Astrocyte (in vitro differentiated cells and primary cell): ENCODE measurements at regions not wholly inside any gene's neighbourhood (a gene's known extent, or its start where the extent isn't known, plus 50 kb on each side); places are given as distances from the start of the nearest gene placed in this dataset.

ENCODE experiments used
- CTCF ChIP-seq: IDR thresholded peaks from 2 replicates; pipeline ENCODE4 v1.5.1; 2011; ENCODE audit warnings: low read depth, mild to moderate bottlenecking, inconsistent platforms, low read length, moderate library complexity; ENCODE audit not compliant: insufficient read depth
- EZH2 ChIP-seq: IDR thresholded peaks from 2 replicates; pipeline ENCODE4 v1.6.1; 2012; ENCODE audit warnings: mild to moderate bottlenecking, low read length, inconsistent platforms; ENCODE audit not compliant: insufficient read depth

- TF ChIP-seq CTCF (no peak), EZH2 (no peak)
Measured at GRCh38 chr5:110297152-110297670, 429.3 kb downstream of the TMEM232 start.
